ENCODE measurements at regions not wholly inside any gene's neighbourhood (a gene's known extent, or its start where the extent isn't known, plus 50 kb on each side); places are given as distances from the start of the nearest gene placed in this dataset.
"Not testable (repeated sequence)": the region's sequence is repeated elsewhere in the genome, so short reads cannot be mapped to it uniquely, and the experiment has no call there.

GRCh38 chr16:6008670-6009069 is 911.1 kb upstream of the EEF2KMT start:
- DNase-seq (ENCODE audit: low read depth in 2 of 2) = no peak

GRCh38 chr16:5993356-5993755 is 895.8 kb upstream of the EEF2KMT start:
- no peak for DNase-seq (ENCODE audit: low read depth in 2 of 2)

GRCh38 chr16:5982979-5983378 is 885.4 kb upstream of the EEF2KMT start:
- DNase-seq (ENCODE audit: low read depth in 2 of 2) = no peak

- DNase-seq (ENCODE audit: low read depth in 2 of 2) = no peak
Observed at GRCh38 chr16:5979905-5980550, 882.4 kb upstream of the EEF2KMT start.

GRCh38 chr16:5977329-5977728 is 879.7 kb upstream of the EEF2KMT start:
- DNase-seq (ENCODE audit: low read depth in 2 of 2) = no peak

GRCh38 chr16:5972747-5973146 is 875.2 kb upstream of the EEF2KMT start:
- DNase-seq (ENCODE audit: low read depth in 2 of 2) = no peak

- DNase-seq (ENCODE audit: low read depth in 2 of 2) = no peak
Observed at GRCh38 chr16:5971924-5972323, 874.3 kb upstream of the EEF2KMT start.

- no peak for DNase-seq (ENCODE audit: low read depth in 2 of 2)
Observed at GRCh38 chr16:5971106-5971505, 873.5 kb upstream of the EEF2KMT start.

GRCh38 chr16:5966004-5966403 is 868.4 kb upstream of the EEF2KMT start:
- DNase-seq (ENCODE audit: low read depth in 2 of 2) = no peak

- DNase-seq (ENCODE audit: low read depth in 2 of 2) = no peak
Observed at GRCh38 chr16:5965321-5965720, 867.7 kb upstream of the EEF2KMT start.

GRCh38 chr16:5951486-5951885 is 853.9 kb upstream of the EEF2KMT start:
- DNase-seq (ENCODE audit: low read depth in 2 of 2) = no peak

- DNase-seq (ENCODE audit: low read depth in 2 of 2) = no peak
Observed at GRCh38 chr16:5944971-5945370, 847.4 kb upstream of the EEF2KMT start.

- DNase-seq (ENCODE audit: low read depth in 2 of 2) = no peak
Observed at GRCh38 chr16:5938607-5939006, 841.0 kb upstream of the EEF2KMT start.

- no peak for DNase-seq (ENCODE audit: low read depth in 2 of 2)
Observed at GRCh38 chr16:5932906-5933305, 835.3 kb upstream of the EEF2KMT start.

- no peak for DNase-seq (ENCODE audit: low read depth in 2 of 2)
Observed at GRCh38 chr16:5928476-5929065, 831.0 kb upstream of the EEF2KMT start.

GRCh38 chr16:5925850-5926249 is 828.3 kb upstream of the EEF2KMT start:
- DNase-seq (ENCODE audit: low read depth in 2 of 2) = no peak

GRCh38 chr16:5922686-5923085 is 825.1 kb upstream of the EEF2KMT start:
- DNase-seq (ENCODE audit: low read depth in 2 of 2) = no peak

- DNase-seq (ENCODE audit: low read depth in 2 of 2) = no peak
Observed at GRCh38 chr16:5918567-5919130, 821.1 kb upstream of the EEF2KMT start.

- DNase-seq (ENCODE audit: low read depth in 2 of 2) = no peak
Observed at GRCh38 chr16:5917436-5918195, 820.0 kb upstream of the EEF2KMT start.

- no peak for DNase-seq (ENCODE audit: low read depth in 2 of 2)
Observed at GRCh38 chr16:5916711-5917191, 819.2 kb upstream of the EEF2KMT start.

- no peak for DNase-seq (ENCODE audit: low read depth in 2 of 2)
Observed at GRCh38 chr16:5911241-5911640, 813.6 kb upstream of the EEF2KMT start.

- not testable (repeated sequence) for DNase-seq (ENCODE audit: low read depth in 2 of 2)
Observed at GRCh38 chr16:5909556-5909955, 812.0 kb upstream of the EEF2KMT start.

- DNase-seq (ENCODE audit: low read depth in 2 of 2) = no peak
Observed at GRCh38 chr16:5907544-5907943, 809.9 kb upstream of the EEF2KMT start.

All from fibroblast of skin of left biceps (primary cell).